Neural cell (in vitro differentiated cells): ENCODE measurements at regions not wholly inside any gene's neighbourhood (a gene's known extent, or its start where the extent isn't known, plus 50 kb on each side); places are given as distances from the start of the nearest gene placed in this dataset.

Experiments used
- H2AFZ ChIP-seq: fragments of 200-600, 300-800 bp; sonication (generic), shearing (Covaris generic); 2 replicates; pipeline ENCODE4 v1.6.0; 2014; ENCODE audit warnings: low read depth, mild to moderate bottlenecking, antibody characterized with exemption, low read length, moderate library complexity
- H3F3A ChIP-seq: fragments of 200-600 bp; shearing (Covaris generic); 2 replicates; pipeline ENCODE4 v1.6.1; 2016; ENCODE audit warnings: mild to moderate bottlenecking, moderate library complexity, mixed read lengths, antibody characterized with exemption, low read length; ENCODE audit not compliant: insufficient read depth, poor library complexity, severe bottlenecking
- H3K27ac ChIP-seq: fragments of 200-600, 300-800 bp; sonication (generic), shearing (Covaris generic); 2 replicates; pipeline ENCODE4 v1.5.1; 2014; ENCODE audit warnings: mild to moderate bottlenecking, low read length, moderate library complexity
- H3K27me3 ChIP-seq: fragments of 300-800, 200-600 bp; sonication (generic), shearing (Covaris generic); 2 replicates; pipeline ENCODE4 v1.6.0; 2014; ENCODE audit warnings: mild to moderate bottlenecking, low read depth, low read length, moderate library complexity; ENCODE audit not compliant: insufficient read depth
- H3K36me3 ChIP-seq: fragments of 300-800, 200-600 bp; sonication (generic), shearing (Covaris generic); 2 replicates; pipeline ENCODE4 v1.5.1; 2014; ENCODE audit warnings: mild to moderate bottlenecking, antibody characterized with exemption, low read length, moderate library complexity; ENCODE audit not compliant: insufficient read depth
- H3K4me2 ChIP-seq: fragments of 300-800, 200-600 bp; sonication (generic), shearing (Covaris generic); 2 replicates; pipeline ENCODE4 v1.6.0; 2014; ENCODE audit warnings: mild to moderate bottlenecking, low read length
- H3K4me3 ChIP-seq: fragments of 300-800, 200-600 bp; sonication (generic), shearing (Covaris generic); 2 replicates; pipeline ENCODE4 v1.5.1; 2014; ENCODE audit warnings: mild to moderate bottlenecking, low read length, moderate library complexity
- H3K79me2 ChIP-seq: fragments of 200-600 bp; shearing (Covaris generic); replicated peaks from 2 replicates; pipeline ENCODE4 v1.6.0; 2014; ENCODE audit warnings: mild to moderate bottlenecking, low read length, moderate library complexity; ENCODE audit not compliant: insufficient read depth
- H3K9ac ChIP-seq: fragments of 300-800, 200-600 bp; sonication (generic), shearing (Covaris generic); 2 replicates; pipeline ENCODE4 v1.6.1; 2016; ENCODE audit warnings: mild to moderate bottlenecking, low read length, mixed read lengths
- H3K9me2 ChIP-seq: fragments of 200-600 bp; shearing (Covaris generic); 2 replicates; pipeline ENCODE4 v1.6.1; 2016; ENCODE audit warnings: mild to moderate bottlenecking, low read length, mixed read lengths; ENCODE audit not compliant: insufficient read depth
- H3K9me3 ChIP-seq: fragments of 200-600, 300-800 bp; sonication (generic), shearing (Covaris generic); 2 replicates; pipeline ENCODE4 v1.6.1; 2016; ENCODE audit warnings: mild to moderate bottlenecking, mixed run types, low read length, moderate library complexity, mixed read lengths
- H4K20me1 ChIP-seq: fragments of 200-600 bp; shearing (Covaris generic); 2 replicates; pipeline ENCODE4 v1.6.1; 2016; ENCODE audit warnings: mild to moderate bottlenecking, mixed run types; ENCODE audit not compliant: insufficient read depth
- CTCF ChIP-seq: fragments of 450-650 bp; IDR thresholded peaks from 2 replicates; pipeline ENCODE4 v1.5.1; 2014; ENCODE audit warnings: antibody characterized with exemption, mild to moderate bottlenecking, moderate library complexity; ENCODE audit not compliant: poor library complexity, severe bottlenecking
- EP300 ChIP-seq: fragments of 450-650 bp; conservative IDR thresholded peaks from 2 replicates; pipeline ENCODE4 v1.6.1; 2014; ENCODE audit warnings: antibody characterized with exemption, mild to moderate bottlenecking, moderate library complexity; ENCODE audit not compliant: poor library complexity, severe bottlenecking
- EZH2 ChIP-seq: fragments of 200-600, 300-800 bp; shearing (Covaris generic), sonication (generic); IDR thresholded peaks from 2 replicates; pipeline ENCODE4 v1.6.1; 2014; ENCODE audit warnings: antibody characterized with exemption, low read length, borderline replicate concordance, mild to moderate bottlenecking; ENCODE audit not compliant: insufficient read depth, poor library complexity, severe bottlenecking
- MXI1 ChIP-seq: fragments of 450-650 bp; conservative IDR thresholded peaks from 2 replicates; pipeline ENCODE4 v1.6.1; 2014; ENCODE audit warnings: antibody characterized with exemption, mild to moderate bottlenecking; ENCODE audit not compliant: poor library complexity, severe bottlenecking
- POLR2AphosphoS5 ChIP-seq: IDR thresholded peaks from 2 replicates; pipeline ENCODE4 v1.6.1; 2012
- RAD21 ChIP-seq: fragments of 450-650 bp; conservative IDR thresholded peaks from 2 replicates; pipeline ENCODE4 v1.6.1; 2014; ENCODE audit warnings: antibody characterized with exemption, mild to moderate bottlenecking, moderate library complexity
- REST ChIP-seq: IDR thresholded peaks from 2 replicates; pipeline ENCODE4 v1.6.1; 2012; ENCODE audit warnings: borderline replicate concordance
- SMC3 ChIP-seq: fragments of 450-650 bp; conservative IDR thresholded peaks from 2 replicates; pipeline ENCODE4 v1.6.1; 2014; ENCODE audit warnings: antibody characterized with exemption, mild to moderate bottlenecking, moderate library complexity; ENCODE audit not compliant: poor library complexity
- TAF1 ChIP-seq: IDR thresholded peaks from 2 replicates; pipeline ENCODE4 v1.6.1; 2012; ENCODE audit warnings: low read depth

GRCh38 chr4:35689870-35690269 lies 554.4 kb downstream of the ARAP2 start:
- no peak overlapping the region for H2AFZ ChIP-seq
- no peaks in the 10 kb centered on the region for H3K79me2 ChIP-seq
- H3K36me3 ChIP-seq = no peaks in the 10 kb centered on the region
- no peak overlapping the region for H3K9ac ChIP-seq
- H3K9me2 ChIP-seq = no peaks in the 10 kb centered on the region
- no peak for TF ChIP-seq POLR2AphosphoS5
- TF ChIP-seq SMC3 = no peak
- no peak for TF ChIP-seq REST
- no peak for TF ChIP-seq RAD21
- TF ChIP-seq CTCF = no peak
- no peak for TF ChIP-seq TAF1
- no peak for TF ChIP-seq EZH2
- TF ChIP-seq MXI1 = no peak
- TF ChIP-seq EP300 = no peak
- H3K4me3 ChIP-seq = no peak overlapping the region
- H3K27ac ChIP-seq = no peak overlapping the region
- H3K9me3 ChIP-seq = no peaks in the 10 kb centered on the region
- H3K27me3 ChIP-seq = no peaks in the 10 kb centered on the region
- no peak overlapping the region for H3K4me2 ChIP-seq
- no peaks in the 10 kb centered on the region for H3F3A ChIP-seq
- no peaks in the 10 kb centered on the region for H4K20me1 ChIP-seq

- H3K9me2 ChIP-seq = no peaks in the 10 kb centered on the region
- no peak overlapping the region for H2AFZ ChIP-seq
- H3K4me2 ChIP-seq = no peak overlapping the region
- H4K20me1 ChIP-seq = no peaks in the 10 kb centered on the region
- H3F3A ChIP-seq = no peaks in the 10 kb centered on the region
- H3K9me3 ChIP-seq = no peaks in the 10 kb centered on the region
- H3K4me3 ChIP-seq = no peak overlapping the region
- TF ChIP-seq RAD21 = no peak
- TF ChIP-seq REST = no peak
- no peak for TF ChIP-seq TAF1
- no peak for TF ChIP-seq EZH2
- no peak for TF ChIP-seq EP300
- no peak for TF ChIP-seq MXI1
- TF ChIP-seq SMC3 = no peak
- no peak for TF ChIP-seq CTCF
- TF ChIP-seq POLR2AphosphoS5 = no peak
- H3K9ac ChIP-seq = no peak overlapping the region
- no peaks in the 10 kb centered on the region for H3K27me3 ChIP-seq
- H3K27ac ChIP-seq = no peak overlapping the region
- no peaks in the 10 kb centered on the region for H3K79me2 ChIP-seq
- no peaks in the 10 kb centered on the region for H3K36me3 ChIP-seq
Measured at GRCh38 chr4:35690271-35690670, 554.0 kb downstream of the ARAP2 start.
